Middle frontal gyrus (tissue), 1 donor: ENCODE measurements at regions not wholly inside any gene's neighbourhood (a gene's known extent, or its start where the extent isn't known, plus 50 kb on each side); places are given as distances from the start of the nearest gene placed in this dataset.

ENCODE experiments used
- DNase-seq: peaks from one replicate; pipeline ENCODE4 v3.0.0-alpha.2; 2015; ENCODE audit warnings: low spot score; ENCODE audit errors: extremely low spot score

DNA sequence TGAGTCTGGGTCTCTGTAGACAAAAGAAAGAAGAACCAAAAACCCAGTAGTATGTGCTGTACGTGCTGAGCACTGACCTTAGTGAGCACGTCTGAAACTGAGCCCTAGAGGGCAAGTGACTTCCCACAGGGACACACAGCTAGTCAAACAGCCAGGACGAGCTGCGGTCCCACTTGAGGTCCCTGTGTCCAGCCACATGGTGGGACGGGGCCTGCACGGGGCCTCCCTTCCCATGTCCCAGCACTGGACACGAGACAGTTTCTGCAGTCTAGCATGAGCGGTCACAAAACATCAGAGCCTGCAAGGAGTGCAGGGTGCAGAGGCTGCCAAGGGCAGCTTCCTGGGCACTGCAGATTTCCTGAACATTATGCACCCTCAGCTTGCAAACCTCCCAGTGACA is 121.6 kb downstream of the NCOR2 start:
- no peak for DNase-seq

- no peak for DNase-seq
Observed at GRCh38 chr12:124445121-124445718, 122.2 kb downstream of the NCOR2 start.

GRCh38 chr12:124443931-124444712 is 123.3 kb downstream of the NCOR2 start:
- DNase-seq, result no peak

DNA sequence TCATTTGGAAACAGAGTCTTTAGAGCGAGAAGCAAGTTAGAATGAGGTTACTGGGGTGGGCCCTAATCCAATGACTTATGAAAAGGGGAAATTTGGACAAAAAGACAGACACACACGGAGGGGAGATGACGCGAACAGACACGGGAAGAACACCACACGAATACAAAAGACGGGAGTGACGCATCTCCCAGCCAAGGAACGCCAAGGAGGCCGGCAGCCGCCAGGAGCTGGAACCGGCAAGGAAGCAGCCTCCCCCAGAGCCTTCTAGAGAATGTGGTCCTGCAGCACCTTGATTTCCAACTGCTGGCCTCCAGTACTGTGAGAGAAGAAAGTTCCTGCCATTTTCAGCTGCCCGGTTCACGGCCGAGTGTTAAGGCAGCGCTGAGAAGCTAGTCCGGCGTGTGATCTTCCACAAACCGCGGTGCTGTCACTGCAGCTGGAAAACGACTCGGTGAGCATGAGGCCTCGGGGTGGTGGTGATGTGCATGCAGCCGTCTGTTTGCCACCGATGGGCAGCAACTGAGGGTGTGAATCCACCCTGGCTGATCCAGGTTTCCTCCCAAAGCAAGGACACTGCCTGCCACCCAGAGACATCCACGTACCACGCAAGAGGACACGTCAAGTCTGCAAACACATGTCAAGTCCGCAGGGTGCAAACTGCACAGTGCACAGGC is 124.5 kb downstream of the NCOR2 start:
- no peak for DNase-seq

DNA sequence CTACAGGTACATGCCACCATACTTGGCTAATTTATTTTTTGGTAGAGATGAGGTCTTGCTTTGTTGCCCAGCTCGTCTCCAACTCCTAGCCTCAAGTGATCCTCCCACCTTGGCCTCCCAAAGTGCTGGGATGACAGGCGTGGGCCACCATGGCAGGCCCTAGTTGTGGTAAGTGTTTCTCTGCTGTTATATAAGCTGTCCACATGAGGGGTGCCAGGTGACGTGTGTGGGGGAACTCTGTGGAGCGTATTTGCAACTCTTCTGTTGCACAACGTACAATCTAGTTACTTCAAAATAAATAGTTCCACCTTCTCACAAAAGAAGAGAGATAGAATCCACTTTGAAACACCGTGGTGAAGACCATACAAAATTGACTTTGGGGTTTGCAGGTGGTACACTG is 125.1 kb downstream of the NCOR2 start:
- no peak for DNase-seq

- no peak for DNase-seq
Observed at GRCh38 chr12:124441443-124442194, 125.8 kb downstream of the NCOR2 start.

DNA sequence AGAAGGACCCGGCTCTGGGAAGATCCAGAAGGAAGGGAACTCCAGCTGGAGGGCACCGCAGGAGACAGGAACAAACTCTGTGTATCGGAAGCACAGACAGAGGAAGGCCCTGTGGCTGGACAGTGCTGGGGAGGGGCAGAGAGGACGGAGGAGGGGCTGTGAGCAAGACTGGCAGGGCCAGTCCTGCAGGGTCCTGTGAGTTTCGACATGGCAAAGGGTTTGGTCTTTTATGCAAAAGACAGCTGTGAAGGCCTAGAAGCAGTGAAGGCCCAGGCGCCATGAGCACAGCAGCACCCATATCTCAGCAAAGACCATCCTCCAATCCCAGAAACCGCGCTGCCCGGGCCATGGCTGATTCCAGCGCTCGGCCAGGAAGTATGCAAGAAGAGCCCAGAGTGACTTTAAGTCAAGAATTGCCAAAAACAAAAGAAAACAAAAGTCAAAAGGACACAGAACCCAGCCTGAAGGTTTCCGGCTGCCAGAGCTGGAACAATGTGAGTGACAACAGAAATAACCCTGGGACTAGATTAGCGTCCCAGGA is 126.5 kb downstream of the NCOR2 start:
- DNase-seq, result no peak

DNA sequence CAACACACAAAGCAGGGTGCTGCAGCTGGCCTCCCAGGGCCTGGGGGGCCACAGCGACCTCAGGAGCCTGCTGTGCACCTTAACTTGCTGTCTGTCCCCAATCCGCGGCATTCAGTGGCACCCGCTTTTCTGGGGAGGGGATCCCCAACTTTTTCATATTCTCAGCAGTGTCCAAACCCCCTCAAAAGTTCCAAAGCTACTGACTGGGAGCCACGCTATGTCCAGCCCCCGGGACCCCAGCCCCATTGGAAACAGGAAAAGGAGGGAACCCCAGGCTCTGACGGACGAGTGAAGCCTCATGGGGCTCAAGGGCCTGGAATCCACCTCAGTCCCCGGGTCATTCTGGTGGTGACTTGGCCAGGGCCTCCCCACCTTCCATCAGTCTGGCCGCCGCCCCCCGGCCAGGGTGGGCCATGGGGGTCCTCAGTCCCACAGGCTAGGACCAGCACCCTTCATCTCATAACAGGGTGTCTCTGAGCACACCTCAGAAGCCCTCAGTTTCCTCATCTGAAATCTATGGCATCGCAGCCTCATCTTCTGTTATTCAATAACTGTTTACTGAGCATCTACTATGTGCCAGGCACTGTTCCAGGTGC is 127.3 kb downstream of the NCOR2 start:
- DNase-seq, result no peak

GRCh38 chr12:124438437-124439056 is 128.9 kb downstream of the NCOR2 start:
- DNase-seq, result no peak

- DNase-seq, result no peak
Observed at GRCh38 chr12:124437617-124438436, 129.6 kb downstream of the NCOR2 start.

GRCh38 chr12:124437121-124437520 is 130.3 kb downstream of the NCOR2 start:
- DNase-seq, result no peak

DNA sequence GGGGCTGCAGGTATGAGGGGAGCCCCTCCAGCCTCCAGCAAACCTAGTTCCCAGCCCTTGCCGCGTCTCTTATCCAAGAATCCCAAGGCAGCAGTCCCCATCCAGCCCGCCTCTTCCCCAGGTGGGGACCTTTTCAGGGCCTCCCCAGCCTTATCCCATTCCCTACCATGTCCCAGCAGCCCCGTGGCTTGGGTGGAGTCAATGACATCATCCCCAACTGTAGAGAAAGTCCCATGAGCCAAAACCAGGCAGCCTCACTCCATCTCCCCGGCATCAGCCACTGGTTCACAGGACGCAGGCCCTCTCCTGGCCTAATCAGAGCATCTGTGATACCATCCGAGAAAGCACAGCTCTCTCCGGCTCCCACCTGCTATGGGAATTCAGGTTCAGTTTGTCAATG is 131.0 kb downstream of the NCOR2 start:
- no peak for DNase-seq

DNA sequence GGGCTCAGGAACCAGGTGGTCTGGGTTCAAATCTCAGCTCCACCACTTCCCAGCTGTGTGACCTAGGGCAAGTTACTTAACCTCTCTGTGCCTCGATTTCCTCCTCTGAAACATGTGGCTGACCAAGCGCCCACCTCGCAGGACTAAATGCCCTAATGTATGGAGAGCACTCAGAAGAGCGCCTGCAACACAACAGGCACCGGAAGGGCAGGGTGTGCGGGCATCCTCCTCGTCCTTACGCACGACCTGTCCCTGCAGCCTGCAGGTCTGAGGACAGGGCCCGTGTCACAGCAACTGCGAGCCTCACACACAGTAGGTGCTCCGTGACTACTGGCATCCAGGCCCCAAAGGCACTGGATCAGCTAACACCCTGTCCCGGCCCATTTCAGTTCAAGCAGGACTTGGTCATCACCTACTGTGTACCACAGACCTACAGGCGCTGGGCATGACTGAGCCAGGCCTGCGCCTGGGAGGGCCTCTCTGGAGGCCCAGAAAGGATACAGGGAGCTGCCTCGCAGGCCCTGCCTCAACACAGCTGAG is 131.5 kb downstream of the NCOR2 start:
- DNase-seq, result no peak

DNA sequence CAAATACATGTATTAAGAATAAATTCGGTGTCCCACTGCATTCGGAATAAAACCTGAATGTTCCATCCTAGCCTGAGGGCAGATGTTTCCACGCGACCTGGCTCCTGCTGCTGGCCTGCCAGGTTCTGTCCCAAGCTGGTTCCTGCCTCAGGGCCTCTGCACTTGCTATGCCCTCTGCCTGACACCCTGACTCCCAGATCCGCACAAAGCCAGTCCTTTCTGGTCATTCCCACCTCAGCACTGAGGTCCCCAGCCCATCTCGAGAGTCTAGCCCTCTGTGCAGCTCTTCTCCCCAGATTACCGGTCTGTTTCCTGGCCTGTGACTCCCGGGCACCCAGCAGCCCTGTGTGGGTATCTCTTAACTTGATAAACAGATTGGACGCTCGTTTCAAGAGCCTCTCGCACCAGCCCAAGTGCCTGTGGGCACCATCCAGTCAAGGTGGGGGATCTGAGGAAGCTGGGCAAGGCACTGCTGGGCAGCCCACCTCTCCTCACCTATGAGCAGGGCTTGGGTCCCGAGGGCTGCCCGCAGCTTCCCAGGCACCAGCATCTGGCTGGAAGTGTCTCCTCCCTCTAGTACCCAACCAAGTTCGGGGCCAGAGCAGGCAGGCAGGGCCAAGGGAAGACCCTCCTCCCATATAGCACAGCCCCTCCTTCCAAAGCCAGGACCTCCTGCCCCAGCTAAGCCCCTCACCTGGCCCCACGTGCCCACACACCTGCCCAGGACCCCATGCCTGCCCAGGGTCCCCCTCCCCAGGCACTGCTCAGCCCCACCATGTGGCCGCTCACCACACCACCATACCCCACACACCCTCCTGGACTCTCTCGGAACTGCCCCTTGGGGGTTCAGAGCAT is 132.2 kb downstream of the NCOR2 start:
- no peak for DNase-seq

DNA sequence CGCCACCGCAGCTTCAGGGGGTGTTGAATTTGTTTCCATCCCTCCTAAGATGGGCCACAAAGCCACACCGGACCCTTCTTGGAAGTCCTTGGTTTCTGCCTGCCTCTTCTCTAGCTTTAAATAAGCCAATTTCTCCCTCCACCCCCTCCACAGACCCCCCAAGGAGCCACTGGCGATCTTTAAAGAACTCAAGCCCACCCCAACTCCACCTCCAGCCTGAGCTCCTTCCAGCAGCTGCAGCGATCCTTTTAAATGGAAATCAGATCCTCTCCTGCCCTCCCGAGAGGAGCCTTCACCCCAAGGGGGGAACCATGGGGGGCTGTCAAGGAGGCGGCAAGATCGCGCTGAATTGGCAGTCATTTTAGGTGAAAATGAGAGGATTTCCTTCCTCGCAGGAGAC is 133.1 kb downstream of the NCOR2 start:
- DNase-seq, result no peak

DNA sequence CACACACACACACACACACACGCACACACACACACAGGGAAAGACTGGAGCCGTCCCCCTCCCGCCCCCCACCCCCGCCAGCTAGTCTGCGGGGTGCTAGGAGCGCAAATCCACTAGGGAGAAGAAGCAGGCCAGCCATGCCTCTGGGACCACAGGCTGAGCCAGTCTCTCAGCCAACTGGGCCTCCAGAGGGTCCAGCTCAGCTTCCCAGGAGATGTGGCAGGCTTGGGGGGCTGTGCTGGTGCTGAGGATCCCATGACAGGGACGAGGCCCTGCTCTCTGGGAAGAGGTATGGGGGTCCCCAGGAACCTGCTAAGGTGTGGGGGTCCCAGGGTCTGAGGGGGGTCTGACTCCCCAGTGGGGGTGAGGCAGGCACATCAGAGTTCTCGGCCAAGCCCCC is 133.5 kb downstream of the NCOR2 start:
- DNase-seq, result no peak

GRCh38 chr12:124433147-124433874 is 134.1 kb downstream of the NCOR2 start:
- DNase-seq, result no peak

GRCh38 chr12:124432376-124432775 is 135.0 kb downstream of the NCOR2 start:
- DNase-seq, result no peak
